HT1080 (cell line): ENCODE measurements at regions not wholly inside any gene's neighbourhood (a gene's known extent, or its start where the extent isn't known, plus 50 kb on each side); places are given as distances from the start of the nearest gene placed in this dataset.

Experiments
- DNase-seq: peaks from one replicate; pipeline ENCODE4 v3.0.0-alpha.2; 2015; ENCODE audit warnings: low read depth

- DNase-seq: no peak
Observed at GRCh38 chr20:11438412-11438811, 479.3 kb upstream of the BTBD3 start.

- DNase-seq: no peak
Observed at GRCh38 chr20:11443382-11444119, 474.1 kb upstream of the BTBD3 start.

GRCh38 chr20:11445161-11445560 lies 472.5 kb upstream of the BTBD3 start:
- no peak for DNase-seq

- no peak for DNase-seq
Observed at GRCh38 chr20:11445891-11446290, 471.8 kb upstream of the BTBD3 start.

GRCh38 chr20:11447371-11448100 lies 470.2 kb upstream of the BTBD3 start:
- DNase-seq: no peak

GRCh38 chr20:11448554-11448953 lies 469.1 kb upstream of the BTBD3 start:
- no peak for DNase-seq

- DNase-seq: no peak
Observed at GRCh38 chr20:11451793-11452291, 465.9 kb upstream of the BTBD3 start.

GRCh38 chr20:11452326-11452725 lies 465.4 kb upstream of the BTBD3 start:
- DNase-seq: no peak

GRCh38 chr20:11453430-11453829 lies 464.3 kb upstream of the BTBD3 start:
- peak; percentile 65 for DNase-seq

GRCh38 chr20:11454966-11455799 lies 462.5 kb upstream of the BTBD3 start:
- DNase-seq: peak; percentile 94

- peak; percentile 18 for DNase-seq
Observed at GRCh38 chr20:11457488-11457887, 460.2 kb upstream of the BTBD3 start.

GRCh38 chr20:11459090-11459890 lies 458.4 kb upstream of the BTBD3 start:
- DNase-seq: no peak

- no peak for DNase-seq
Observed at GRCh38 chr20:11467436-11467835, 450.3 kb upstream of the BTBD3 start.

- DNase-seq: no peak
Observed at GRCh38 chr20:11468880-11469279, 448.8 kb upstream of the BTBD3 start.

- no peak for DNase-seq
Observed at GRCh38 chr20:11469795-11470435, 447.8 kb upstream of the BTBD3 start.

- peak; percentile 80 for DNase-seq
Observed at GRCh38 chr20:11473983-11474382, 443.7 kb upstream of the BTBD3 start.

GRCh38 chr20:11483697-11484096 lies 434.0 kb upstream of the BTBD3 start:
- no peak for DNase-seq

GRCh38 chr20:11484479-11484878 lies 433.2 kb upstream of the BTBD3 start:
- no peak for DNase-seq

GRCh38 chr20:11492386-11492785 lies 425.3 kb upstream of the BTBD3 start:
- DNase-seq: no peak

GRCh38 chr20:11492846-11493245 lies 424.8 kb upstream of the BTBD3 start:
- no peak for DNase-seq
